Esophagus muscularis mucosa (tissue), 4 donors: ENCODE measurements at regions not wholly inside any gene's neighbourhood (a gene's known extent, or its start where the extent isn't known, plus 50 kb on each side); places are given as distances from the start of the nearest gene placed in this dataset.

Experiments used
- EP300 ChIP-seq: sonication (generic); formaldehyde crosslinking; IDR thresholded peaks from one replicate; pipeline ENCODE4 v1.6.1; 2017; ENCODE audit warnings: antibody characterized with exemption
- POLR2A ChIP-seq: fragments of 450-650 bp; IDR thresholded peaks from one replicate; pipeline ENCODE4 v1.6.1; 2017; ENCODE audit warnings: antibody characterized with exemption, moderate library complexity, mild to moderate bottlenecking, low read depth
- POLR2AphosphoS5 ChIP-seq, 2 donors: sonication (generic); formaldehyde crosslinking; IDR thresholded peaks; one replicate each; pipeline ENCODE4 v1.6.1; 2017; ENCODE audit warnings: antibody characterized with exemption in 2 of 2
- TF ChIP-seq, protein P1 (sequence below), 3 experiments: fragments of 200-600 bp in 2 of 3; fragments of 450-650 bp in 1 of 3; sonication (generic) in 2 of 3; IDR thresholded peaks; one replicate each; pipeline ENCODE4 v1.5.1; 2017 to 2019; ENCODE audit warnings: antibody characterized with exemption in 3 of 3, mild to moderate bottlenecking in 2 of 3, moderate library complexity in 1 of 3

- TF ChIP-seq EP300 (no peak), POLR2A (no peak), POLR2AphosphoS5 (IDR thresholded peaks at IDR 0.05) (no peak)
- TF ChIP-seq, protein P1, sequence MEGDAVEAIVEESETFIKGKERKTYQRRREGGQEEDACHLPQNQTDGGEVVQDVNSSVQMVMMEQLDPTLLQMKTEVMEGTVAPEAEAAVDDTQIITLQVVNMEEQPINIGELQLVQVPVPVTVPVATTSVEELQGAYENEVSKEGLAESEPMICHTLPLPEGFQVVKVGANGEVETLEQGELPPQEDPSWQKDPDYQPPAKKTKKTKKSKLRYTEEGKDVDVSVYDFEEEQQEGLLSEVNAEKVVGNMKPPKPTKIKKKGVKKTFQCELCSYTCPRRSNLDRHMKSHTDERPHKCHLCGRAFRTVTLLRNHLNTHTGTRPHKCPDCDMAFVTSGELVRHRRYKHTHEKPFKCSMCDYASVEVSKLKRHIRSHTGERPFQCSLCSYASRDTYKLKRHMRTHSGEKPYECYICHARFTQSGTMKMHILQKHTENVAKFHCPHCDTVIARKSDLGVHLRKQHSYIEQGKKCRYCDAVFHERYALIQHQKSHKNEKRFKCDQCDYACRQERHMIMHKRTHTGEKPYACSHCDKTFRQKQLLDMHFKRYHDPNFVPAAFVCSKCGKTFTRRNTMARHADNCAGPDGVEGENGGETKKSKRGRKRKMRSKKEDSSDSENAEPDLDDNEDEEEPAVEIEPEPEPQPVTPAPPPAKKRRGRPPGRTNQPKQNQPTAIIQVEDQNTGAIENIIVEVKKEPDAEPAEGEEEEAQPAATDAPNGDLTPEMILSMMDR (IDR thresholded peaks at IDR 0.05): no peak
These were observed 800.1 kb upstream of the FBXO33 start for GRCh38 chr14:40232302-40232701.
